Mesendoderm (in vitro differentiated cells): ENCODE measurements at regions not wholly inside any gene's neighbourhood (a gene's known extent, or its start where the extent isn't known, plus 50 kb on each side); places are given as distances from the start of the nearest gene placed in this dataset.

Source experiments
- DNase-seq: peaks from one replicate; pipeline ENCODE4 v3.0.0; 2013
- H2AK5ac ChIP-seq: 2 replicates; pipeline ENCODE4 v1.6.1; 2013; ENCODE audit warnings: low read length, inconsistent platforms
- H2BK120ac ChIP-seq: 2 replicates; pipeline ENCODE4 v1.6.1; 2013; ENCODE audit warnings: low read depth, mild to moderate bottlenecking, low read length, moderate library complexity, mixed read lengths
- H2BK15ac ChIP-seq: replicated peaks from 2 replicates; pipeline ENCODE4 v1.6.1; 2013; ENCODE audit warnings: low read depth, mild to moderate bottlenecking, moderate library complexity
- H2BK5ac ChIP-seq: 2 replicates; pipeline ENCODE4 v1.6.1; 2013; ENCODE audit warnings: low read length, inconsistent platforms
- H3K18ac ChIP-seq: 2 replicates; pipeline ENCODE4 v1.6.1; 2013; ENCODE audit warnings: mild to moderate bottlenecking, low read length, mixed read lengths
- H3K23ac ChIP-seq: one replicate; pipeline ENCODE4 v1.6.1; 2013; ENCODE audit warnings: low read length
- H3K27ac ChIP-seq: 2 replicates; pipeline ENCODE4 v1.5.1; 2013; ENCODE audit warnings: low read depth, mild to moderate bottlenecking, inconsistent platforms, low read length, moderate library complexity
- H3K27me3 ChIP-seq: 2 replicates; pipeline ENCODE4 v1.6.1; 2013; ENCODE audit warnings: low read length, control low read depth, mild to moderate bottlenecking, inconsistent platforms; ENCODE audit not compliant: insufficient read depth, poor library complexity
- H3K36me3 ChIP-seq: 2 replicates; pipeline ENCODE4 v1.6.1; 2013; ENCODE audit warnings: low read length, inconsistent platforms; ENCODE audit not compliant: control insufficient read depth, insufficient read depth
- H3K4ac ChIP-seq: one replicate; pipeline ENCODE4 v1.6.1; 2013; ENCODE audit warnings: low read depth, mild to moderate bottlenecking, low read length, moderate library complexity
- H3K4me1 ChIP-seq: 2 replicates; pipeline ENCODE4 v1.6.1; 2013; ENCODE audit warnings: low read depth, low read length, inconsistent platforms; ENCODE audit not compliant: control insufficient read depth
- H3K4me2 ChIP-seq: 2 replicates; pipeline ENCODE4 v1.6.1; 2013; ENCODE audit warnings: low read length
- H3K4me3 ChIP-seq: 2 replicates; pipeline ENCODE4 v1.5.1; 2013; ENCODE audit warnings: mild to moderate bottlenecking, low read length
- H3K56ac ChIP-seq: one replicate; pipeline ENCODE4 v1.6.1; 2013; ENCODE audit warnings: low read length
- H3K79me1 ChIP-seq: 2 replicates; pipeline ENCODE4 v1.6.1; 2013; ENCODE audit warnings: low read length, inconsistent platforms
- H3K79me2 ChIP-seq: 2 replicates; pipeline ENCODE4 v1.6.1; 2013; ENCODE audit warnings: mild to moderate bottlenecking, low read length; ENCODE audit not compliant: control insufficient read depth, insufficient read depth
- H3K9ac ChIP-seq: 2 replicates; pipeline ENCODE4 v1.6.1; 2013; ENCODE audit warnings: low read length, inconsistent platforms
- H4K5ac ChIP-seq: one replicate; pipeline ENCODE4 v1.6.1; 2013; ENCODE audit warnings: low read length
- H4K8ac ChIP-seq: one replicate; pipeline ENCODE4 v1.6.1; 2013; ENCODE audit warnings: low read depth, mild to moderate bottlenecking, control low read depth, low read length, moderate library complexity
- WGBS: extraction: QIAGEN DNeasy Blood & Tissue Kit; methylation state at CpG from one replicate; pipeline ENCODE4 v1.1.7; 2013; ENCODE audit warnings: low lambda C conversion rate, missing lambda C conversion rate; ENCODE audit not compliant: insufficient coverage; ENCODE audit errors: extremely low coverage; 5-methylcytosine and 5-hydroxymethylcytosine counted together

GRCh38 chr9:126275386-126276001, 51.1 kb upstream of the MVB12B start:
- Histone ChIP-seq H3K4me1 (peaks cover 5% of the 10 kb centered on the region), H4K8ac (no peak overlapping the region), H3K4me3 (no peak overlapping the region), H4K5ac (peak overlapping the region; percentile 71), H3K4me2 (no peak overlapping the region), H3K23ac (peak overlapping the region; percentile 80), H3K18ac (peak overlapping the region; percentile 65), H2AK5ac (no peak overlapping the region), H2BK120ac (no peak overlapping the region), H3K27ac (no peak overlapping the region), H2BK5ac (no peak overlapping the region), H3K79me1 (no peaks in the 10 kb centered on the region), H3K79me2 (no peaks in the 10 kb centered on the region), H2BK15ac (no peak overlapping the region), H3K27me3 (no peaks in the 10 kb centered on the region), H3K36me3 (no peaks in the 10 kb centered on the region), H3K56ac (peak overlapping the region; percentile 69), H3K9ac (no peak overlapping the region), H3K4ac (peak overlapping the region; percentile 28)
- no CpG with 5 or more reads among the region's 13 CpGs for WGBS
- DNase-seq: peak; percentile 86

DNA sequence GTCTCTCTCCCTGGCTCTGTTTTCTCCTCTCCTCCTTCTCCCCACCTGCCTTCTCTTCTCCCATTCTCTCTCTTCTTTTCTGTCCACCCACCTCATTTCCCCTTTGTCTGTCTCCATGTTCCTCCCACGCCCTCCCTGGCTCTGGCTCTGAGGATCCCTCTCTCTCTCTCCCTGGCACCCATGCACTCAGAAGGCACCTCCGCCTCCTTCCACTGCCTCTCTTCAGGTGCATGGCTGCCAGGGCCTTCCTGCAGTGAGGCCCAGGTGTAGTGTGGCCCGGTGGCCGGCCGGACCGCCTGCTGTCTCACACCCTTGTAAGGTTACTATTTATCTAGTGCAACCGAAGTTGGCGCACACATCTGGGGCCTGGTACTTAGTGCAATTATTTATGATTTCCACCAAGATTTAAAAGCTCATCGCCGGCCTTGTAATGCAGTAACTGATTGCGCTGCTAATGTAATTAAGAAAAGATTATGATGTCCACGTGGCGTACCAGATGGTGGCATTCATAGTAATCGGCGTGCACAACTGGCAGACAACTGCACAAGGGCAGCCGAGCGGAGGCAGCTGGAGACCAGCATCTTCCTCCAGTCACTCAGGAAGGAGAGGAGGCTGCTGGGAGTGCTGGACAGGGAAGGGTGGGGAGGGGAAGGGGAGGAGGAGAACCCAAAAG, 50.4 kb upstream of the MVB12B start:
- no peak overlapping the region for H2BK15ac ChIP-seq
- peak overlapping the region; percentile 80 for H3K23ac ChIP-seq
- no peaks in the 10 kb centered on the region for H3K36me3 ChIP-seq
- no peaks in the 10 kb centered on the region for H3K79me1 ChIP-seq
- no peak overlapping the region for H3K18ac ChIP-seq
- H3K9ac ChIP-seq: no peak overlapping the region
- no peak overlapping the region for H4K5ac ChIP-seq
- no peak overlapping the region for H3K4me2 ChIP-seq
- H4K8ac ChIP-seq: no peak overlapping the region
- peaks cover 5% of the 10 kb centered on the region for H3K4me1 ChIP-seq
- no peak overlapping the region for H2AK5ac ChIP-seq
- H2BK120ac ChIP-seq: no peak overlapping the region
- no peak for DNase-seq
- no peaks in the 10 kb centered on the region for H3K79me2 ChIP-seq
- peak overlapping the region; percentile 69 for H3K56ac ChIP-seq
- H3K4me3 ChIP-seq: no peak overlapping the region
- H3K27ac ChIP-seq: no peak overlapping the region
- no peaks in the 10 kb centered on the region for H3K27me3 ChIP-seq
- H3K4ac ChIP-seq: no peak overlapping the region
- WGBS: no CpG with 5 or more reads among the region's 17 CpGs
- H2BK5ac ChIP-seq: no peak overlapping the region
